ENCODE measurements at regions not wholly inside any gene's neighbourhood (a gene's known extent, or its start where the extent isn't known, plus 50 kb on each side); places are given as distances from the start of the nearest gene placed in this dataset.

DNA sequence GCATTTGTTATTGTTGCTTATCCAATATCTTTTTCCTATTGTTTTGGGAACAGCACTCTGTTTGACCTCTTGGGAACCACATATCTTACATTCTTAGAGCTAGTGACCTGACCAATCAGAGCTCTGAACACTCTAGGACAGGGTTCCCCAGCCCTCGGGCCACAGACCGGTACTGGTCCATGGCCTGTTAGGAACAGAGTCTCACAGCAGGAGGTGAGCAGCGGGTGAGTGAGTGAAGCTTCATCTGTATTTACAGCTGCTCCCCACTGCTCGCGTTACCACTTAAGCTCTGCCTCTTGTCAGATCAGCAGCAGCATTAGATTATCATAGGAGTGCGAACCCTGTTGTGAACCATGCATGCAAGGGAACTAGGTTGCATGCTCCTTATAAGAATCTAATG lies 226.0 kb upstream of the TSHZ2 start:
- TF ChIP-seq, protein P1, sequence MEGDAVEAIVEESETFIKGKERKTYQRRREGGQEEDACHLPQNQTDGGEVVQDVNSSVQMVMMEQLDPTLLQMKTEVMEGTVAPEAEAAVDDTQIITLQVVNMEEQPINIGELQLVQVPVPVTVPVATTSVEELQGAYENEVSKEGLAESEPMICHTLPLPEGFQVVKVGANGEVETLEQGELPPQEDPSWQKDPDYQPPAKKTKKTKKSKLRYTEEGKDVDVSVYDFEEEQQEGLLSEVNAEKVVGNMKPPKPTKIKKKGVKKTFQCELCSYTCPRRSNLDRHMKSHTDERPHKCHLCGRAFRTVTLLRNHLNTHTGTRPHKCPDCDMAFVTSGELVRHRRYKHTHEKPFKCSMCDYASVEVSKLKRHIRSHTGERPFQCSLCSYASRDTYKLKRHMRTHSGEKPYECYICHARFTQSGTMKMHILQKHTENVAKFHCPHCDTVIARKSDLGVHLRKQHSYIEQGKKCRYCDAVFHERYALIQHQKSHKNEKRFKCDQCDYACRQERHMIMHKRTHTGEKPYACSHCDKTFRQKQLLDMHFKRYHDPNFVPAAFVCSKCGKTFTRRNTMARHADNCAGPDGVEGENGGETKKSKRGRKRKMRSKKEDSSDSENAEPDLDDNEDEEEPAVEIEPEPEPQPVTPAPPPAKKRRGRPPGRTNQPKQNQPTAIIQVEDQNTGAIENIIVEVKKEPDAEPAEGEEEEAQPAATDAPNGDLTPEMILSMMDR (IDR thresholded peaks at IDR 0.05; ENCODE audit: control extremely low read depth in 1 of 3, insufficient read depth in 1 of 3, low read depth in 1 of 3, low read length in 3 of 3) = no peak
- TF ChIP-seq RAD21 (IDR thresholded peaks at IDR 0.05 in 1 of 2, conservative IDR thresholded peaks at IDR 0.05 in 1 of 2; ENCODE audit: low read depth in 2 of 2, low read length in 2 of 2) (no peak), HDAC6 (IDR thresholded peaks at IDR 0.05; ENCODE audit: low read depth, low read length) (no peak), CREB1 (IDR thresholded peaks at IDR 0.05) (no peak), EZH2 (IDR thresholded peaks at IDR 0.05; ENCODE audit: low read depth, low read length, severe bottlenecking) (no peak)
- TF ChIP-seq, protein P2, sequence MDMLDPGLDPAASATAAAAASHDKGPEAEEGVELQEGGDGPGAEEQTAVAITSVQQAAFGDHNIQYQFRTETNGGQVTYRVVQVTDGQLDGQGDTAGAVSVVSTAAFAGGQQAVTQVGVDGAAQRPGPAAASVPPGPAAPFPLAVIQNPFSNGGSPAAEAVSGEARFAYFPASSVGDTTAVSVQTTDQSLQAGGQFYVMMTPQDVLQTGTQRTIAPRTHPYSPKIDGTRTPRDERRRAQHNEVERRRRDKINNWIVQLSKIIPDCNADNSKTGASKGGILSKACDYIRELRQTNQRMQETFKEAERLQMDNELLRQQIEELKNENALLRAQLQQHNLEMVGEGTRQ (IDR thresholded peaks at IDR 0.05; ENCODE audit: low read length) = no peak

Measured in H1 (cell line).